Skeletal muscle tissue (tissue), 3 donors: ENCODE measurements at regions not wholly inside any gene's neighbourhood (a gene's known extent, or its start where the extent isn't known, plus 50 kb on each side); places are given as distances from the start of the nearest gene placed in this dataset.

ENCODE experiments used
- H3K27ac ChIP-seq: one replicate; pipeline ENCODE4 v1.7.0; 2013; ENCODE audit warnings: mild to moderate bottlenecking, low read depth, low read length, inconsistent platforms
- H3K27me3 ChIP-seq, 3 donors: one replicate each; pipeline ENCODE4 v1.7.0; 2013; ENCODE audit warnings: low read length in 3 of 3; ENCODE audit not compliant: control insufficient read depth in 3 of 3, insufficient read depth in 3 of 3
- H3K36me3 ChIP-seq, 3 donors: one replicate each; pipeline ENCODE4 v1.7.0; 2013; ENCODE audit warnings: low read length in 3 of 3; ENCODE audit not compliant: control insufficient read depth in 3 of 3, insufficient read depth in 3 of 3
- H3K4me1 ChIP-seq, 3 donors: one replicate each; pipeline ENCODE4 v1.7.0; 2013; ENCODE audit warnings: low read length in 3 of 3, mild to moderate bottlenecking in 3 of 3; ENCODE audit not compliant: control insufficient read depth in 3 of 3, insufficient read depth in 3 of 3
- H3K4me3 ChIP-seq, 3 donors: one replicate each; pipeline ENCODE4 v1.7.0; 2013; ENCODE audit warnings: low read length in 3 of 3
- H3K9ac ChIP-seq, 3 donors: one replicate each; pipeline ENCODE4 v1.7.0; 2013; ENCODE audit warnings: low read length in 3 of 3, mild to moderate bottlenecking in 3 of 3, moderate library complexity in 2 of 3, low read depth in 1 of 3
- H3K9me3 ChIP-seq, 3 donors: one replicate each; pipeline ENCODE4 v1.7.0; 2013; ENCODE audit warnings: low read length in 3 of 3; ENCODE audit not compliant: control insufficient read depth in 3 of 3
- donor health status: Osteomylitis.

- H3K9me3 ChIP-seq = peaks cover 0 to 7% (median 3%) of the 10 kb centered on the region in 3 donors
Measured at GRCh38 chr1:57996400-57996799, 550.1 kb downstream of the OMA1 start.

GRCh38 chr1:57991289-57991688 is 555.2 kb downstream of the OMA1 start:
- H3K9ac ChIP-seq = no peak overlapping the region
- no peak overlapping the region for H3K27ac ChIP-seq
- no peaks in the 10 kb centered on the region for H3K4me1 ChIP-seq
- no peaks in the 10 kb centered on the region for H3K36me3 ChIP-seq
- no peak overlapping the region for H3K4me3 ChIP-seq
- H3K27me3 ChIP-seq = peaks cover 0 to 2% (median 0%) of the 10 kb centered on the region in 3 donors
- H3K9me3 ChIP-seq = no peaks in the 10 kb centered on the region

More at GRCh38 chr1:57996400-57996799, 550.1 kb downstream of the OMA1 start:
- H3K36me3 ChIP-seq = no peaks in the 10 kb centered on the region
- H3K27me3 ChIP-seq = peaks cover 0 to 2% (median 0%) of the 10 kb centered on the region in 3 donors
- H3K9ac ChIP-seq = no peak overlapping the region
- no peak overlapping the region for H3K4me3 ChIP-seq
- no peak overlapping the region for H3K27ac ChIP-seq
- H3K4me1 ChIP-seq = no peaks in the 10 kb centered on the region

- no peaks in the 10 kb centered on the region for H3K9me3 ChIP-seq
- H3K4me1 ChIP-seq = no peaks in the 10 kb centered on the region
- peaks cover 0 to 2% (median 0%) of the 10 kb centered on the region in 3 donors for H3K27me3 ChIP-seq
- no peak overlapping the region for H3K9ac ChIP-seq
- H3K27ac ChIP-seq = no peak overlapping the region
- H3K36me3 ChIP-seq = no peaks in the 10 kb centered on the region
- no peak overlapping the region for H3K4me3 ChIP-seq
Measured at GRCh38 chr1:57989877-57990276, 556.6 kb downstream of the OMA1 start.

GRCh38 chr1:57987523-57987922 is 559.0 kb downstream of the OMA1 start:
- Histone ChIP-seq H3K27me3 (peaks cover 0 to 2% (median 0%) of the 10 kb centered on the region in 3 donors), H3K9me3 (no peaks in the 10 kb centered on the region), H3K4me3 (no peak overlapping the region), H3K27ac (no peak overlapping the region), H3K4me1 (no peaks in the 10 kb centered on the region), H3K9ac (no peak overlapping the region), H3K36me3 (no peaks in the 10 kb centered on the region)

GRCh38 chr1:57986432-57986831 is 560.1 kb downstream of the OMA1 start:
- Histone ChIP-seq H3K36me3 (no peaks in the 10 kb centered on the region), H3K27me3 (no peaks in the 10 kb centered on the region), H3K9ac (no peak overlapping the region), H3K27ac (no peak overlapping the region), H3K4me3 (no peak overlapping the region), H3K9me3 (no peaks in the 10 kb centered on the region), H3K4me1 (no peaks in the 10 kb centered on the region)

- no peaks in the 10 kb centered on the region for H3K27me3 ChIP-seq
- H3K36me3 ChIP-seq = no peaks in the 10 kb centered on the region
- no peak overlapping the region for H3K4me3 ChIP-seq
- no peak overlapping the region for H3K27ac ChIP-seq
- H3K4me1 ChIP-seq = no peaks in the 10 kb centered on the region
- no peak overlapping the region for H3K9ac ChIP-seq
- H3K9me3 ChIP-seq = no peaks in the 10 kb centered on the region
Measured at GRCh38 chr1:57984277-57984676, 560.4 kb upstream of the DAB1 start.

- Histone ChIP-seq H3K36me3 (no peaks in the 10 kb centered on the region), H3K27ac (no peak overlapping the region), H3K4me1 (no peaks in the 10 kb centered on the region), H3K27me3 (no peaks in the 10 kb centered on the region), H3K9ac (no peak overlapping the region), H3K9me3 (no peaks in the 10 kb centered on the region), H3K4me3 (no peak overlapping the region)
Measured at GRCh38 chr1:57983441-57983840, 559.6 kb upstream of the DAB1 start.

GRCh38 chr1:57982852-57983251 is 559.0 kb upstream of the DAB1 start:
- H3K9me3 ChIP-seq = no peaks in the 10 kb centered on the region
- no peaks in the 10 kb centered on the region for H3K36me3 ChIP-seq
- H3K4me3 ChIP-seq = no peak overlapping the region
- H3K27ac ChIP-seq = no peak overlapping the region
- no peak overlapping the region for H3K9ac ChIP-seq
- no peaks in the 10 kb centered on the region for H3K27me3 ChIP-seq
- H3K4me1 ChIP-seq = no peaks in the 10 kb centered on the region

- Histone ChIP-seq H3K27me3 (no peaks in the 10 kb centered on the region), H3K36me3 (no peaks in the 10 kb centered on the region), H3K4me3 (no peak overlapping the region), H3K9me3 (peaks cover 0 to 5% (median 0%) of the 10 kb centered on the region in 3 donors), H3K9ac (no peak overlapping the region), H3K27ac (no peak overlapping the region), H3K4me1 (no peaks in the 10 kb centered on the region)
Measured at GRCh38 chr1:57976216-57976615, 552.4 kb upstream of the DAB1 start.

GRCh38 chr1:57968321-57968720 is 544.5 kb upstream of the DAB1 start:
- no peaks in the 10 kb centered on the region for H3K27me3 ChIP-seq
- H3K27ac ChIP-seq = no peak overlapping the region
- H3K4me1 ChIP-seq = no peaks in the 10 kb centered on the region
- no peak overlapping the region for H3K4me3 ChIP-seq
- no peak overlapping the region for H3K9ac ChIP-seq
- no peaks in the 10 kb centered on the region for H3K36me3 ChIP-seq
- peaks cover 0 to under 1% (median 0%) of the 10 kb centered on the region in 3 donors for H3K9me3 ChIP-seq
